Activated T-cell treated with anti-CD3 and anti-CD28 coated beads for 24 hours (primary cell): ENCODE measurements at regions not wholly inside any gene's neighbourhood (a gene's known extent, or its start where the extent isn't known, plus 50 kb on each side); places are given as distances from the start of the nearest gene placed in this dataset.
"Not testable (repeated sequence)": the region's sequence is repeated elsewhere in the genome, so short reads cannot be mapped to it uniquely, and the experiment has no call there.

ENCODE experiments used
- DNase-seq: peaks from one replicate; pipeline ENCODE4 v3.0.0-alpha.2; 2020; ENCODE audit warnings: low read depth

GRCh38 chr7:149633976-149634945 lies 136.7 kb upstream of the ZNF746 start:
- DNase-seq, result no peak

DNA sequence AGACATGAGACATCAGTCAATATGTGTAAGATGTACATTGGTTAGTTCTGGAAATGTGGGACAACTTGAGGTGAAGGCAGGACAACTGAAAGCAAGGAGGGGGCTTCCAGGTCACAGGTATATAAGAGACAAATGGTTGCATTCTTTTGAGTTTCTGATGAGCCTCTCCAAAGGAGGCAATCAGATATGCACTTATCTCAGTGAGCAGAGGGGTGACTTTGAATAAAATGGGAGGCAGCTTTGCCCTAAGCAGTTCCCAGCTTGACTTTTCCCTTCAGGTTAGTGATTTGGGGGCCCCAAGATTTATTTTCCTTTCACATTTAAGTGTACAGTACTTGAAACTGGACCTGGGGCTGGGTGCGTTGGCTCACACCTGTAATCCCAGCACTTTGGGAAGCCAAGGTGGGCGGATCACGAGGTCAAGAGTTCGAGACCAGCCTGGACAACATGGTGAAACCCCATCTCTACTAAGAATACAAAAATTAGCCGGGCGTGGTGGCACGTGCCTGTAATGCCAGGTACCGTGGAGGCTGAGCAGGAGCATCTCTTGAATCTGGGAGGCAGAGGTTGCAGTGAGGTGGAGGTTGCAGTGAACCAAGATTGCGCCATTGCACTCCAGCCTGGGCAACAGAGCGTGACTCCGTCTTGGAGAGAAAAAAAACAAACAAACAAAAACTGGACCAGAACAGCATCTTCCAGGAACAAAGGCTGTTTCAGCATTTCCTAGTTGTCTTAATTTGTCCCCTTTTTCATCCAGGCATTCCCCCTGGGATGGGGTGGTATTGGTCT lies 130.9 kb upstream of the ZNF746 start:
- not testable (repeated sequence) for DNase-seq

- no peak for DNase-seq
These were observed 130.3 kb upstream of the ZNF746 start for GRCh38 chr7:149627911-149628310.

GRCh38 chr7:149626972-149627371 lies 129.4 kb upstream of the ZNF746 start:
- no peak for DNase-seq

- no peak for DNase-seq
These were observed 128.4 kb upstream of the ZNF746 start for GRCh38 chr7:149625947-149626392.

- peak; percentile 48 for DNase-seq
These were observed 127.8 kb upstream of the ZNF746 start for GRCh38 chr7:149625340-149625946.

DNA sequence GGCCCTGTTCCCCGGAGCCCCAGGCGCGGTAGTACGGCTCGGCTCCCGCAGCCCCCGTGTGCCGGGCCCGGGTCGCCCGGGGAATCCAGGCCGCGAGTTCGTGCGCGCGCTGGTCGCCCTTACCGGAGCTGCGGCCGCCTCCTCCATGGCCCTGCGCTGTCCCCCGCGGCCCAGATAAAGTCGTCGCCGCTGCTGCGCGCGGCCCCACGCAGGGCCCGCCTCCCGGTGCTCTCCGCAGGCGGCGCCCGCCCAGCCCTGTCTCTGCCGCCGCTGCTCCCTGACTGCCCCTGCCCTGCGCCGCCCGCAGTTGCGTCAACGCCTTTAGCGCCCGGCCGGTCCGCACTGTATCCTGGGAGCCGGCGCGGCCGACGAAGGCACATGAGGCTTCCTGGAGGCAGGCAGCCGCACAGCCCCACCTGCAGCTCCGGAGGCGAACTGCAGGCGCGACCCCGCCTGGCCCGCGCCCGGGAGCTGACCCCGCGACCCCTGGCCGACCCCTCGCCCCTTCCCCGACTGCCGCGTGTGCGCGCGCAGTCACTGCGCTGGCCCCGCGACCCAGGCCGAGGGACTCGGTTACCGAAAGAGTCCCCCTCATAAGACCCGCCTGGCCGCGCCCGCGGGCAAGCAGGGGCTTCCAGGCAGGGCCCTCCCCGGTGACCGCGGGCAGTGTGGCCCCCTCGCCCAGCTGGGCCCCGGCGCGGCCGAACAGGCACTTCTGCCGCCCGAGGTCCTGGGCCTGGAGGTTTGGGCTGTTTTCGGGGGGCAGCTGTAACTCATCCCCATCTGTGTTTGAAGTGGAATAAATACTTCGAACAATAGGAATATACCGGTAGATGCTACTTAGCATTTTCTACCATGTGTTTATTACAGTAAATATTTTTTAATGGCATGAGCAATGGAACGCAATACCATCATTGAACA lies 127.1 kb upstream of the ZNF746 start:
- peak; percentile 91 for DNase-seq

GRCh38 chr7:149624006-149624405 lies 126.4 kb upstream of the ZNF746 start:
- DNase-seq, result peak; percentile 18

GRCh38 chr7:149623262-149623997 lies 125.8 kb upstream of the ZNF746 start:
- DNase-seq, result not testable (repeated sequence)

GRCh38 chr7:149622444-149623210 lies 125.0 kb upstream of the ZNF746 start:
- DNase-seq, result no peak

DNA sequence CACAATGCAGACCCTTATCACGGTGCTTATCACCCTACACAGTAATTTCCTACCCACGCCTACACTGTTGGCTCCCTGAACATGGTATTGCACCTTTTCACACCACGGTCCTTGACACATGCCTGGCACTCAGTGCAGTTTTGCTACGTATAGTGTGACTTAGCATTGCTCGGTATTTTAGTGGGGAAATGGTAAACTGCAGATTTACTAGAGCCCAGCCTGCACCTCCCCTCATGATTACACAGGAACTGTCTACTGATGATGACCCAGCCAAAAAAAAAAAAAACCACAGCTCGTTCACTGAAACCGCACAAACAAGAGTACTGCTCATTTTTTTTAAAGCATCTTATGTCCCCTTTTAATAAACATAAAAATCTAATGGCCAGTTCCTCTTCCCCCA lies 124.2 kb upstream of the ZNF746 start:
- peak; percentile 29 for DNase-seq

DNA sequence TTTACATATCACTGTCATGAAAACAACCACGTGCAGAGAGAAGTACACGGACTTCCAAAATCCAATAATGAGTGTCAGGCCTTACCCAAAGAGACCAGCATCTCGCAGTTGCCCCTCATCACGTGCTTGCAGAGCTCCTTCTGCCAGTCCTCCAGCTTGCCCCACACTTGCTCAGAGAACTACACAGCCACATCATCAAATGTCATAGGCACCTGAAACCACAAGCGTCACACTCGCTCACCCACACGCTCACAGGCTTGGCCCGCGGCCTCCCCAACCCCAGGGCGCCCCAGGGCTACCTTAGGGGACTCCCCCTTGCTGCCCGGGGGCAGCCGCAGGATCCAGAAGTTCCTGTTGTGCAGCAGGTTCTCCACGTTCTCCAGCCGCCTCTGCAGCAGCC lies 123.4 kb upstream of the ZNF746 start:
- peak; percentile 64 for DNase-seq

- DNase-seq, result no peak
These were observed 119.3 kb upstream of the ZNF746 start for GRCh38 chr7:149616898-149617297.

DNA sequence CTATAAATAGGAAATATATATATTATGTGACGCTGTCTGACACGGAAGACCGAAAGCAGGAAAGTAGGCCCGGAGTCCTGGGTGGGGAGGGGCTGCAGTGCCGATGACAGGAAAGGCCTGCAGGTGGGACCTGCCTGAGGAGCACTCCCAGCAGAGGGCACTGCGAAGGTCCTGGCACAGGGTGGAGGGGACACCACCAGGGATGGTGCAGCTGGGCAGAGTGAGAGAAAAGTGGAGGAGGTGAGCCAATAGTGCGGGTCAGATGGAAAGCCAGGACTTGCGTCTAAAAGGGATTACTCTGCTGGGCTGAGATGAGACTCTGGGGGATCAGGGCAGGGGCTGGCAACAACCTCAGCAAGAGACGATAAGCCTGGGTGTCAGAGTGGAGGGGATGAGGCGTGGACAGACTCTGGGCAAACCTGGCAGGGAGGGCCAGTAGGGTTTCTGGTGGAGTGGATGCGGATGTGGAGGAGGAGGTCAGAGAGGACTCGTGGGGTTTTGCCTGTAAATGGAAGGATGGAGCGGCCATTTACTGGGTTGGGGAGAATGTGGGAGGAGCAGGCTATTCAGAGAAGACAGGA lies 118.2 kb upstream of the ZNF746 start:
- no peak for DNase-seq

- no peak for DNase-seq
These were observed 112.9 kb upstream of the ZNF746 start for GRCh38 chr7:149610441-149611011.

- DNase-seq, result no peak
These were observed 110.6 kb upstream of the ZNF746 start for GRCh38 chr7:149608168-149608567.

DNA sequence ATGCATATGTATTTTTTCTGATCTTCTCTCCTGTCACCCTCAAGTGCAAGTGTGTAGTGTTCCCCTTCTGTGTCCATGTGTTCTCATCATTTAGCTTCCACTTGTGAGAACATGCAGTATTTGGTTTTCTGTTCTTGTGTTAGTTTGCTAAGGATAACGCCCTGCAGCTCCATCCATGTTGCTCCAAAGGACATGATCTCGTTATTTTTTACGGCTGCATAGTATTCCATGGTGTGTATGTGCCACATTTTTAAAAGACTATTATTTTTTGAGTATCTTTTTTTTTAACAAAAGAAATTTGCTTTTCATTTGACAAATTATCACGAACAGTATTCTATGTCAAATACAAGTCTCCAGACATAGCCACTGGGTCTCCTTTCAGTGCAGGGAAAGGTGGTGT lies 110.1 kb upstream of the ZNF746 start:
- no peak for DNase-seq

GRCh38 chr7:149606826-149607225 lies 109.2 kb upstream of the ZNF746 start:
- no peak for DNase-seq

DNA sequence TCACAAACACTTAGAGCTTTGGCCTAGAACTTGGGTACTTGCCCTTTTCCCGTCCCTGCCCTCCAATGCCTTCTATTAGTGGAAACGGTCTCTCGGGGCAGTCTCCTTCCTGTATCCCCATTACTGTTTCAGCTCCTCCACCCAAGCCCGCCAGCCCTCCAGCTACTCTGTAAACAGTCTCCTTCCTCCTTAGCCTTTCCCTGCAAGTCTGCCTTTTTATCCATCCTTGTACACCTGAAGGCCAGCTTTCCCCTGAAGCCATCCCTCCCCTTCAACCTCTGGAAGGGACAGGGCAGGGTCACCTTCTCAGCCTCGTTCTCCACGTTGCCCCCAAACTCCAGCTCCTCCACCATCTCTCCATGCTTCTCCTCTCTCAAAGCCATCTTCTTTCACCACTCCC lies 108.1 kb upstream of the ZNF746 start:
- DNase-seq, result no peak
